GM19238 (cell line): ENCODE measurements at regions not wholly inside any gene's neighbourhood (a gene's known extent, or its start where the extent isn't known, plus 50 kb on each side); places are given as distances from the start of the nearest gene placed in this dataset.

Experiments
- DNase-seq: peaks from one replicate; pipeline ENCODE4 v3.0.0; 2011; ENCODE audit warnings: low spot score; ENCODE audit not compliant: insufficient read length

GRCh38 chr15:62539236-62539635 is 374.2 kb upstream of the C2CD4B start:
- no peak for DNase-seq

GRCh38 chr15:62541250-62541649 is 376.2 kb upstream of the C2CD4B start:
- no peak for DNase-seq

- DNase-seq = no peak
Measured at GRCh38 chr15:62541846-62542245, 376.8 kb upstream of the C2CD4B start.

GRCh38 chr15:62544446-62544845 is 379.4 kb upstream of the C2CD4B start:
- DNase-seq = no peak

GRCh38 chr15:62545467-62546227 is 380.6 kb upstream of the C2CD4B start:
- DNase-seq = no peak

GRCh38 chr15:62546628-62547027 is 381.5 kb upstream of the C2CD4B start:
- DNase-seq = no peak

- DNase-seq = no peak
Measured at GRCh38 chr15:62547584-62547983, 382.5 kb upstream of the C2CD4B start.

- DNase-seq = no peak
Measured at GRCh38 chr15:62549345-62549970, 384.4 kb upstream of the C2CD4B start.

- no peak for DNase-seq
Measured at GRCh38 chr15:62550106-62550505, 385.0 kb upstream of the C2CD4B start.

GRCh38 chr15:62552444-62552843 is 387.4 kb upstream of the C2CD4B start:
- no peak for DNase-seq

GRCh38 chr15:62553911-62554563 is 389.0 kb upstream of the C2CD4B start:
- DNase-seq = no peak

GRCh38 chr15:62558640-62559380 is 393.7 kb upstream of the C2CD4B start:
- no peak for DNase-seq

- DNase-seq = no peak
Measured at GRCh38 chr15:62559381-62559733, 394.3 kb upstream of the C2CD4B start.

GRCh38 chr15:62561059-62561519 is 396.0 kb upstream of the C2CD4B start:
- DNase-seq = no peak

GRCh38 chr15:62561571-62561970 is 396.5 kb upstream of the C2CD4B start:
- DNase-seq = no peak

GRCh38 chr15:62564886-62565633 is 400.0 kb upstream of the C2CD4B start:
- DNase-seq = no peak

GRCh38 chr15:62565634-62566026 is 400.5 kb upstream of the C2CD4B start:
- no peak for DNase-seq

- no peak for DNase-seq
Measured at GRCh38 chr15:62566248-62566647, 401.2 kb upstream of the C2CD4B start.

GRCh38 chr15:62567501-62567900 is 402.4 kb upstream of the C2CD4B start:
- no peak for DNase-seq

GRCh38 chr15:62568004-62568403 is 402.9 kb upstream of the C2CD4B start:
- DNase-seq = no peak

GRCh38 chr15:62568702-62569101 is 403.6 kb upstream of the C2CD4B start:
- DNase-seq = no peak
